K562 (cell line): ENCODE measurements at regions not wholly inside any gene's neighbourhood (a gene's known extent, or its start where the extent isn't known, plus 50 kb on each side); places are given as distances from the start of the nearest gene placed in this dataset.

Experiments used
- CBFB ChIP-seq: sonication (generic); formaldehyde crosslinking; IDR thresholded peaks from 2 replicates; pipeline ENCODE4 v1.4.0; 2020; ENCODE audit warnings: mild to moderate bottlenecking, missing genetic modification reagents
- CTCF ChIP-seq, 3 experiments: IDR thresholded peaks in 2 of 3; conservative IDR thresholded peaks in 1 of 3; 2 replicates each; pipeline ENCODE4 v1.5.1; 2011 to 2012; ENCODE audit warnings: low read length in 3 of 3, mild to moderate bottlenecking in 3 of 3, control low read depth in 2 of 3, improper control_type of control experiment in 1 of 3, inconsistent platforms in 1 of 3, low read depth in 1 of 3, mixed read lengths in 1 of 3, moderate library complexity in 1 of 3; ENCODE audit not compliant: insufficient read depth in 2 of 3
- CUX1 ChIP-seq: fragments of 200-800 bp; sonication (Bioruptor generic); IDR thresholded peaks from 2 replicates; pipeline ENCODE4 v1.6.1; 2016; ENCODE audit warnings: missing genetic modification characterization, missing compliant biosample characterization
- FOSL1 ChIP-seq: fragments of 200-800 bp; sonication (Bioruptor generic); conservative IDR thresholded peaks from 2 replicates; pipeline ENCODE4 v1.6.1; 2016; ENCODE audit warnings: missing genetic modification characterization, missing compliant biosample characterization
- GABPA ChIP-seq: fragments of 200-800 bp; sonication (Bioruptor generic); conservative IDR thresholded peaks from 2 replicates; pipeline ENCODE4 v1.6.1; 2016; ENCODE audit warnings: low read depth, missing genetic modification characterization, missing compliant biosample characterization
- GTF2F1 ChIP-seq: IDR thresholded peaks from 2 replicates; pipeline ENCODE4 v1.6.1; 2011; ENCODE audit warnings: low read depth, low read length, improper control_type of control experiment
- HMGXB4 ChIP-seq: sonication (generic); formaldehyde crosslinking; IDR thresholded peaks from 2 replicates; pipeline ENCODE4 v1.8.1; 2023; ENCODE audit warnings: mild to moderate bottlenecking, missing genetic modification reagents
- KAT8 ChIP-seq: fragments of 450-650 bp; IDR thresholded peaks from 2 replicates; pipeline ENCODE4 v1.6.1; 2016; ENCODE audit warnings: low read depth, mild to moderate bottlenecking
- PBX2 ChIP-seq, 2 experiments: IDR thresholded peaks in 1 of 2; conservative IDR thresholded peaks in 1 of 2; 2 replicates each; pipeline ENCODE4 v1.6.1; 2016; ENCODE audit warnings: low read depth in 2 of 2, mild to moderate bottlenecking in 1 of 2, missing compliant biosample characterization in 1 of 2, missing genetic modification characterization in 1 of 2, moderate library complexity in 1 of 2
- TCF7 ChIP-seq: sonication (generic); IDR thresholded peaks from 2 replicates; pipeline ENCODE4 v1.6.1; 2016; ENCODE audit warnings: antibody characterized with exemption, borderline replicate concordance
- ZBTB7A ChIP-seq: IDR thresholded peaks from 2 replicates; pipeline ENCODE4 v1.6.1; 2011; ENCODE audit warnings: low read depth, mild to moderate bottlenecking, low read length, moderate library complexity, borderline replicate concordance; ENCODE audit not compliant: control insufficient read depth
- ZNF175 ChIP-seq: fragments of 200-800 bp; sonication (Bioruptor generic); IDR thresholded peaks from 2 replicates; pipeline ENCODE4 v1.6.1; 2016; ENCODE audit warnings: low read depth, mild to moderate bottlenecking, missing genetic modification characterization, missing compliant biosample characterization
- ZNF274 ChIP-seq: IDR thresholded peaks from 2 replicates; pipeline ENCODE4 v1.6.1; 2011; ENCODE audit warnings: low read depth, mild to moderate bottlenecking, low read length, moderate library complexity, borderline replicate concordance
- ZNF324 ChIP-seq: fragments of 250-450 bp; sonication (Bioruptor Pico); IDR thresholded peaks from 2 replicates; pipeline ENCODE4 v1.4.0; 2020; ENCODE audit warnings: mild to moderate bottlenecking

GRCh38 chr5:125969011-125969813, 454.0 kb upstream of the GRAMD2B start:
- TF ChIP-seq CTCF (IDR thresholded peaks at IDR 0.05 in 2 of 3, conservative IDR thresholded peaks at IDR 0.05 in 1 of 3; ENCODE audit: insufficient read depth in 2 of 3, low read depth in 1 of 3, low read length in 3 of 3) (no peak), TCF7 (no peak), ZBTB7A (no peak), PBX2 (CRISPR knock-in tag; IDR thresholded peaks at IDR 0.05; ENCODE audit: low read depth) (no peak), PBX2 (tag; conservative IDR thresholded peaks at IDR 0.05; ENCODE audit: low read depth) (no peak), ZNF274 (no peak), CUX1 (CRISPR knock-in tag) (no peak), CBFB (CRISPR knock-in tag) (no peak), HMGXB4 (CRISPR knock-in tag) (no peak), KAT8 (no peak), ZNF175 (CRISPR knock-in tag) (no peak), GABPA (tag) (no peak), FOSL1 (no peak), GTF2F1 (no peak), ZNF324 (CRISPR knock-in tag) (no peak)
